GM19043 (cell line): ENCODE measurements at regions not wholly inside any gene's neighbourhood (a gene's known extent, or its start where the extent isn't known, plus 50 kb on each side); places are given as distances from the start of the nearest gene placed in this dataset.

ENCODE experiments used
- ATAC-seq: cut with Tn5 transposase; IDR thresholded peaks from one replicate; pipeline ENCODE4 v1.9.1; 2021; ENCODE audit warnings: low read depth; ENCODE audit not compliant: unreplicated experiment

DNA sequence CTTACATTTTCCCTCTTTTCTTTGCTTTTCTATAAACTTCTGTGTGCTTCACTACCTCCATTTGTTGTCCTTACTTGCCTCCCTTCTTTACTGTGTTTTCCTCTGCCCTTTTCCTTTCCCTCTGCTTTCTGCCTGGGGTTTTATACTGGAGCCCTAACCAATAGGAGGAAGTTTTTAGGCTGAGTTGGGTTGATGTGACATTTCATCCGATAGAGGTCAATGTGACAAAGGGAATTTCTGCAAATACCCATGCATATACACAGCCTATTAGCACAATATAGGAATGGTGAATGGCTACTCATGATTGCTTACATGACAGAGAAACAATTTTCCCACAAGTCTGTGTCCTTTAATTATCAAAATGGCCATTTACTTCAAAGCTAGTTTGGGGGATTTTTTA is 153.0 kb upstream of the ARPP21 start:
- no peak for ATAC-seq

GRCh38 chr3:35487376-35487775 is 151.9 kb upstream of the ARPP21 start:
- ATAC-seq, result no peak

DNA sequence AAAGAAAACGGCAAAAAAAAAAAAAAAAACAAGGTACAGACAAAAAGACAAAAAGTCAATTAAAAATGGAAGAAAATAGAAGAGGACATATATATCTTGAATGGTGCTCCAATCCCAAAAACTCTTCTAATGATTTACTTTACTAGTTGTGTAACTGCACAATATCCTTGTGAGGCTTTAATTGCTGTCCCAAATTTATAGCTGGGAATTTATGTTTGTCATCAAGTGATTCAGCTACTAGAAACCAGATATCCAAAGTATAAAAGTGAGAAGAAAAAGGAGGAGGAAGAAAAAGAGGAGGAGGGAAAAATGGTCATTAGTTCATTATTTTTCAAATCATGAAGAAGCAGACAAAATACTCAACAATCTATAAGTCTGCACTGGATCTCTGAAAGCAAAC is 150.8 kb upstream of the ARPP21 start:
- ATAC-seq, result no peak

DNA sequence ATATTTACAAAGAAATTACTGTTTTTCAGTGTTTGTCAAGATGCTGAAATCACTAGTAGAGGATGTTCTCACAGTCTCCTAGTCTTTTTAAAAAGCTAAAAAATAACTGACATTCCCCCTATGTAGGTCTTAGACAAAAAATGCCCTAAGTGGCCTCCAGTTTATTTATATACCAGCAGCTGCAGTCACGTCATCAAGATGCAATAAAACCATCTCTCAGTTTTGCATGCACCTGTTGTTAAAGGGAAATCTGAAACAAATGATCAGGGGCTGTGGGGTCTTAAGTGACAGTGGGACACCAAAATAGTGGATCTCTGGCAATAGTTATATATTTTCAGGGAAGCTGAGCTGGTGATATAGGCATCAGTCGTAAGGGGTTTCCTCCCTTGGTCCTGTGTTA is 146.5 kb upstream of the ARPP21 start:
- ATAC-seq, result no peak

DNA sequence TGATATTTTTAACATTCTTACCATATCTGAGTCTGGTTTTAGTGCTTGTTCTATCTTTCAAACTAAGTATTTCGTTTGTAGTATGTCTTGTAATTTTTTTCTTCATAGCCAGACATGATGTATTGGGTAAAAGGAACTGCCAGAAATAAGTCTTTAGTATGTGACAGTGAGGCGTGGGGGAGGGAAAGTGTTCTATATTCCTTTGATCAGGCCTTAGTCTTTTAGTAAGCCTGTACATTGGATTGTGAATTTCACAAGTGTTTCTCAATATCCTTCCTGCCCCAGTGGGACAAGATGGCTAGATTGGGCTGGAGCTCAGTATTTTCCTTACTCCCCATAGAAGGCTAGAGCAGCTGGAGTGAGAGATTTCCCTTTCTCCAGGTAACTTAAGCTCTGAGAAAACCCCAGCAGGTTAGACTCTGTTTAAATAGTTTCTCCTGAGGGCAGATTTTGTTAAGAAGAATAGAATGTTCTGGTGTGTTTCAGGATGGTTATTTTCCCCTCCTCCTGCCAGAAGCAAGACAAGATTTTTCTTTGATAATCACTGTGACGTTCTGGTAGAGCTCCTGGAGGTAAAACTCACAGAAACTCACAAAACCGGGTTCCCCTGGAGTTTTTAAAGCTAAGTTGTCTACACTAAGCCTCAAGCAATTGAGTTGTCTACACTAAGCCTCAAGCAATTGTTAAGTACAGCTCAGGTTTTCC is 140.7 kb upstream of the ARPP21 start:
- no peak for ATAC-seq

- ATAC-seq, result no peak
These were observed 138.5 kb upstream of the ARPP21 start for GRCh38 chr3:35500641-35501350.

GRCh38 chr3:35502699-35503098 is 136.6 kb upstream of the ARPP21 start:
- ATAC-seq, result no peak

DNA sequence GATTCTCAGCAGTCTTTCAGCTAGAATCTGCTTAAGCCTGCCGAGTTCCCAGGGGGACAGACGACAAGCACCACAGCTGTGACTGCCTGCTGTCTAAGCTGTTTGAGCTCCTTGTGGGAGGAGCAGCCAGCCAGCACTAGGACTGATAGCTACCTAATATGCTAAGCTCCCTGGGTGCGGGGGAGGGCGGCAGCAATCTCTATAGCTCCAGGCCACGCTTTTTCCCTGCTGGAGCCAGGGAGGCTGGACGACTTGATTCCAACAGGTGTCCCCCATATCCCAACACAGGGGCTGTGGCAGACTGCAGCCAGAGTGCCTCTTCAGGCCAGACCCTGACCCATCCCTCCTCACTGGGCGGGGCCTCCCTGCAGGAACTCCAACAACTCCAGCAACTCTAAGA is 134.1 kb upstream of the ARPP21 start:
- ATAC-seq, result no peak

- ATAC-seq, result no peak
These were observed 133.6 kb upstream of the ARPP21 start for GRCh38 chr3:35505772-35506171.

GRCh38 chr3:35519936-35520335 is 119.4 kb upstream of the ARPP21 start:
- no peak for ATAC-seq

GRCh38 chr3:35521196-35521595 is 118.1 kb upstream of the ARPP21 start:
- no peak for ATAC-seq

DNA sequence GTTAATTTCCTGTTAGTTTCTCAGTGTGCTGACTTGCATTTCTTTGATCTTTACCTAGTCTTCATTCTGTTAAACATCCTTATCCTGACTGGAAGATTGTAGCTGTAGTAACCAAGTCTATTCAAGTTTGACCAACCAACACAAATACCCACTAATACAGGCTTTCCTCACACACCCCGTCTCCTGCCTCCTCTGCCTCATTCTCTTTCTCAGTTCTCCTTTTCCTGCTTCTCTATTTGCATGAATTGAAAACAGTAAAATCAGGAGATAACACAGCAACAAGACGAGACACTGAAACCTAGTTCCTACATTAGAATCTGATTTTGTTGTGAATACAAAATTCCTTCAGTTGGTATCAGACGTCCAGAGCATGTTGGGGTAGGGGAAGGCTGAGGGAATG is 116.9 kb upstream of the ARPP21 start:
- ATAC-seq, result no peak

- ATAC-seq, result no peak
These were observed 116.3 kb upstream of the ARPP21 start for GRCh38 chr3:35523074-35523473.

GRCh38 chr3:35523838-35524237 is 115.5 kb upstream of the ARPP21 start:
- ATAC-seq, result no peak

GRCh38 chr3:35524856-35525255 is 114.5 kb upstream of the ARPP21 start:
- no peak for ATAC-seq

DNA sequence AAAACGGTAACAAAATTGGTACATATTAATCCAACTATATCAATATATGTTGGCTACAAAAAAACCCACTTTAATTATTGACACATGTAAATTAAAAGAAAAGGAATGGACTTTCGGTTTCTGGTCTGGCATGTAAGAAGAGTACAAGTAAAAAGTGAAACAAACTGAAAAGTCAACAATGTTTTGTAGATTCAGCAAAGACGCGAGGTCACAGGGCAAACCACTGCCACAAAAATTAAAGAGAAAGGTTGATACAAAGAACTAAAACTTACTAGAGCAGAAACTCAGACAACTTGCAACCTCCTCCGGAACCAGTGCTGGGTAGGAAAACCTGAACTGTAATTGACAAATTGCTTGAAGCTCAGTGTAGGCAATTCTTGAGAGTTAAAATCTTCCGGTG is 110.6 kb upstream of the ARPP21 start:
- ATAC-seq, result no peak

- ATAC-seq, result no peak
These were observed 110.0 kb upstream of the ARPP21 start for GRCh38 chr3:35529337-35529736.

GRCh38 chr3:35537265-35537664 is 102.1 kb upstream of the ARPP21 start:
- no peak for ATAC-seq

DNA sequence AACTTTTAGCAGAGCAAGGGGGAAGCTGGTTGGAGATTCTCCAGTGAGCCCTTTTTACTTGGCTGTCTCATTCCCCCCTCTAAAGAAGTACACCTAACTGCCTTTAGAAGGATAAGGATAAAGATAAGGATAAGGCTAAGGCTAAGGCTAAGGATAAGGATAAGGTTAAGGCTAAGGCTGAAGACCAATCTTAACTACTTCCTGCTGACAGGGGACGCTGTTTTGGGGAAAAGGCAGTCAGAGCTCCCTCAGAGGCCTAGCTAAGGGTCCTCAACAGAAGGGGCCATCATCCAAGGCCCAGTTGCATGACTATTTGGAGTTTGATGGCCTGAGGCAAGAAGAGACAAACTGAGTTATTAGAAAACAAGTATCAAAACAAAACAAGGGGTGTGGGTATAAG is 94.3 kb upstream of the ARPP21 start:
- no peak for ATAC-seq

DNA sequence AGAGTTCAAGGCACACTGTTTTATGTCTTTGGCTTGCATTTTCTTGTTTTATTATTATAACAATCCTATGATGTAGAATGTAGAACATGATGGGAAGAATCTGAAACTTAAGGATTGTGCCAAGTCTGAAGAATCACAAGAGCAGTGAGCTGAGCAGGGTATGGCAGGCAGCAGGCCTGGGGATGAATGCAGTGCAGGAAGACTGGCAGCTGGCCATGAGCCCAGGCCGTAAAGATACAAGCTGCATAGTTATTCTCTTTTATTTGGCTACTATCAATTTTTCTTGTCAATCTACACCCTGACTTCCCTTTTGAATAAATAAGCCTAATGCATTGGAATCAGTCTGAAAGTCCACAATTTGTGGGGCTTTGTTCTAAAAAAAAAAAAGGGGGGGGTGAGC is 89.6 kb upstream of the ARPP21 start:
- no peak for ATAC-seq

GRCh38 chr3:35562141-35562540 is 77.2 kb upstream of the ARPP21 start:
- ATAC-seq, result no peak

DNA sequence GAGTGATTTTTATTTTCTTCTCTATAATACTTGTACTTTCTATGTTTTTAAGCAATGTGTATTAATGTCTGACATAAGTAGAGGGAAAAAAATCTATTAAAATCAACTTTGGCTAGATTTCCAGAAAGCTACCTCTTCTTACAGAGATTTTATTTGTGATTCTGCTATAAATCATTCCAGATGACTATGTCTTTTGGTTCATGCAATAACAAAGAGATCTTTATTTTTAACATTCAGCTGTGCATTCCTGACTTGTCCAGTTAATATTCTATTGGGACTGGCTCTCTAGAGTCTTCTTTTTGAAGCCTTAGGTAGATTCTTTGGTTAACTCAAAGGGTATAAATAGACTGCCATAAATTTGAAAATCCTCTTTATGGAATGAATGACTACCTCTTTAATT is 74.3 kb upstream of the ARPP21 start:
- no peak for ATAC-seq
